RWPE2 (cell line): ENCODE measurements at regions not wholly inside any gene's neighbourhood (a gene's known extent, or its start where the extent isn't known, plus 50 kb on each side); places are given as distances from the start of the nearest gene placed in this dataset.

ENCODE experiments used
- ATAC-seq: fragments of 200-7000 bp; cut with Tn5 transposase; 3 replicates; pipeline ENCODE4 v1.9.1; 2021; ENCODE audit warnings: low read depth
- DNase-seq: peaks from one replicate; pipeline ENCODE4 v3.0.0-alpha.2; 2020; ENCODE audit warnings: low spot score
- H3K27ac ChIP-seq: fragments of 450-650 bp; 2 replicates; pipeline ENCODE4 v1.5.1; 2017; ENCODE audit warnings: mild to moderate bottlenecking; ENCODE audit not compliant: poor library complexity, severe bottlenecking
- H3K27me3 ChIP-seq: fragments of 250-450 bp; sonication (Bioruptor Pico); 2 replicates; pipeline ENCODE4 v1.5.1; 2021; ENCODE audit warnings: mild to moderate bottlenecking, moderate library complexity; ENCODE audit not compliant: insufficient read depth, poor library complexity, severe bottlenecking
- H3K36me3 ChIP-seq: fragments of 250-450 bp; sonication (Bioruptor Pico); 2 replicates; pipeline ENCODE4 v1.5.1; 2020; ENCODE audit warnings: low read depth, mild to moderate bottlenecking, moderate library complexity
- H3K4me1 ChIP-seq: fragments of 250-450 bp; sonication (Bioruptor Pico); 2 replicates; pipeline ENCODE4 v1.5.1; 2021; ENCODE audit warnings: mild to moderate bottlenecking, moderate library complexity; ENCODE audit not compliant: insufficient read depth, poor library complexity, severe bottlenecking
- H3K4me3 ChIP-seq: fragments of 250-450 bp; sonication (Bioruptor Pico); 2 replicates; pipeline ENCODE4 v1.5.1; 2021; ENCODE audit warnings: mild to moderate bottlenecking, moderate library complexity; ENCODE audit not compliant: severe bottlenecking
- H3K9me3 ChIP-seq: fragments of 250-450 bp; sonication (Bioruptor Pico); 2 replicates; pipeline ENCODE4 v1.5.1; 2021; ENCODE audit warnings: mild to moderate bottlenecking, moderate library complexity; ENCODE audit not compliant: severe bottlenecking
- TF ChIP-seq, protein P1 (sequence below): fragments of 450-650 bp; IDR thresholded peaks from one replicate; pipeline ENCODE4 v1.5.1; 2017; ENCODE audit warnings: mild to moderate bottlenecking, moderate library complexity; ENCODE audit not compliant: poor library complexity, severe bottlenecking

DNA sequence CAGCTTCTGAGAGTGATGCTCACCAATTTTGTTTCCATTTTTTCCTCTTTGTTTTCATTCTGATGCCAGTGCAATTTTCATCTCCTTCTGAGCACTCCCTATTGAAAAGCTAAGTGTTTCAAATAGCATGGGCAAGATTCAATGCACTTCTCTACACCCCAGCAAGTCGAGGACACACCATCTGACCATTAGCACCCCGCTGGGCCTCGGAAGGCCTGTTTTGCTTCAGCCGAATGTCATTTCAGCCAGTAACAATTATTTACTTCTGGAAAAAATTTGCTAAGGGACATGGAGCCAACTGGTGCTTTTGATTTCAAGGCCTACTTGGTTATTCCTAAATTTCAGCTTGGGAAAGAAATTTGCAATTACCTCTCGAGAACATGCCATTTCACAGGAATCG, 392.4 kb downstream of the RNF144A start:
- ATAC-seq (no peak), DNase-seq (no peak)
- no peaks in the 10 kb centered on the region for H3K4me1 ChIP-seq
- H3K4me3 ChIP-seq, result no peak overlapping the region
- TF ChIP-seq, protein P1, sequence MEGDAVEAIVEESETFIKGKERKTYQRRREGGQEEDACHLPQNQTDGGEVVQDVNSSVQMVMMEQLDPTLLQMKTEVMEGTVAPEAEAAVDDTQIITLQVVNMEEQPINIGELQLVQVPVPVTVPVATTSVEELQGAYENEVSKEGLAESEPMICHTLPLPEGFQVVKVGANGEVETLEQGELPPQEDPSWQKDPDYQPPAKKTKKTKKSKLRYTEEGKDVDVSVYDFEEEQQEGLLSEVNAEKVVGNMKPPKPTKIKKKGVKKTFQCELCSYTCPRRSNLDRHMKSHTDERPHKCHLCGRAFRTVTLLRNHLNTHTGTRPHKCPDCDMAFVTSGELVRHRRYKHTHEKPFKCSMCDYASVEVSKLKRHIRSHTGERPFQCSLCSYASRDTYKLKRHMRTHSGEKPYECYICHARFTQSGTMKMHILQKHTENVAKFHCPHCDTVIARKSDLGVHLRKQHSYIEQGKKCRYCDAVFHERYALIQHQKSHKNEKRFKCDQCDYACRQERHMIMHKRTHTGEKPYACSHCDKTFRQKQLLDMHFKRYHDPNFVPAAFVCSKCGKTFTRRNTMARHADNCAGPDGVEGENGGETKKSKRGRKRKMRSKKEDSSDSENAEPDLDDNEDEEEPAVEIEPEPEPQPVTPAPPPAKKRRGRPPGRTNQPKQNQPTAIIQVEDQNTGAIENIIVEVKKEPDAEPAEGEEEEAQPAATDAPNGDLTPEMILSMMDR, result no peak
- H3K9me3 ChIP-seq, result no peaks in the 10 kb centered on the region
- no peak overlapping the region for H3K27ac ChIP-seq
- no peaks in the 10 kb centered on the region for H3K27me3 ChIP-seq
- H3K36me3 ChIP-seq, result no peaks in the 10 kb centered on the region

DNA sequence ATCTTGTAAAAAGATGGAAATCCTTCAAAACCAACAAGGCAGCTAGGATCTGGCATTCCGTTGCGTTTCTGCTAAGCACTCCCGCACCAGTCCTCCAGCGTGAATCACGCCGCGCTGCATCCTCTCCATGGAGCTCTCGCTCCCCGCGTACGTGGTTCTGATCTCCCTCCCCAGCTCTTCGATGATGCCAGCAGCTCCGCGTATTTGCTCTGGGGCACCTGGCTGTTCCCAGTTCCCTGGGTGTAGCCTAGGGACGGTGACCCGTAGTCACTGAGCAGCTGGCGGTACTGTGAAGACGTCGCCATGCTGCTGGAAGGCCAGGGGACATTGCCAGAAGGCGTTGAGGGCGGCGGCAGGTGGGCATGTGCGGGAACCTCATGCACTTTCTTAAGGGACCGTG, 407.5 kb downstream of the RNF144A start:
- H3K27ac ChIP-seq, result no peak overlapping the region
- H3K27me3 ChIP-seq, result no peaks in the 10 kb centered on the region
- no peaks in the 10 kb centered on the region for H3K36me3 ChIP-seq
- no peaks in the 10 kb centered on the region for H3K4me1 ChIP-seq
- H3K4me3 ChIP-seq, result no peak overlapping the region
- H3K9me3 ChIP-seq, result no peaks in the 10 kb centered on the region
- TF ChIP-seq, protein P1, result no peak
- no peak for DNase-seq
- ATAC-seq, result no peak

DNA sequence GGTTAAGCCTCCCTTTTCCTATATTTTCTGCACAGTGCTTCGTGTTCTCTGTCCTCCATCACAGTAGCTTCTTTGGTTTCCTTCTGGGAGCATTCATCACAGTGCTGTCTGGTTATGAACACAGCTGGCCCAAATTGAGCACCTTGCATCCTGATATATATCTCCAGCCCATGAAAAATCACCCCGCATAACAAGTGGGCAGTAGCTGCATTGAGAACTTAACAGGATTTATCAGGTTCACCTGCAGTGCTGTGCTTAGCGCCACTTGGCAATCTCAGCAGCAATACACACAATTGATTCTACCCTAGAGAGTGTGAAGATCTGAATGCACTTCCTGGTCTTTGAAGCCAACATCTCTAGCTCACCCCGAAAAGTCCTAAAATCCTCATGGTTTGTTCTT, 408.0 kb downstream of the RNF144A start:
- Histone ChIP-seq H3K4me3 (no peak overlapping the region), H3K36me3 (no peaks in the 10 kb centered on the region), H3K27me3 (no peaks in the 10 kb centered on the region), H3K27ac (no peak overlapping the region), H3K4me1 (no peaks in the 10 kb centered on the region), H3K9me3 (no peaks in the 10 kb centered on the region)
- TF ChIP-seq, protein P1, result no peak
- no peak for DNase-seq
- no peak for ATAC-seq

DNA sequence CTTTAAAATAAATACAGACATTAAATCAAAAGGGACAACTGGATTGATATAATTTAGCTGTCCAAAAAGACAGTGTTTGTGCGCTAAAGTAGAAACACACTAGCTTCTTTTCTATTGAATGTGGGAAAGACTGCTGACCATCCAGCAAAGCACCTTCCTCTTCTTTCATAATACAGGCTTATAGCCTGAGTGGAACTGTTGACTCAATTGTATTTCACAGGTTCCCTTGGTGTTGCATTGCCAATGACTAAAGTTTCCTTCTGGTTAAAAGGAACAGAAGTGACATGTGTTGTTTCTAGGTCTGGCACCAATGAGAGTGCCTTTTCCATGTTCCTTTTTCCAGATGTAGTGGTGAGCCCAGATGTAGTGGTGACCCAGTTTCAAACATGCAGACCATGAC, 412.3 kb downstream of the RNF144A start:
- H3K4me3 ChIP-seq, result no peak overlapping the region

DNA sequence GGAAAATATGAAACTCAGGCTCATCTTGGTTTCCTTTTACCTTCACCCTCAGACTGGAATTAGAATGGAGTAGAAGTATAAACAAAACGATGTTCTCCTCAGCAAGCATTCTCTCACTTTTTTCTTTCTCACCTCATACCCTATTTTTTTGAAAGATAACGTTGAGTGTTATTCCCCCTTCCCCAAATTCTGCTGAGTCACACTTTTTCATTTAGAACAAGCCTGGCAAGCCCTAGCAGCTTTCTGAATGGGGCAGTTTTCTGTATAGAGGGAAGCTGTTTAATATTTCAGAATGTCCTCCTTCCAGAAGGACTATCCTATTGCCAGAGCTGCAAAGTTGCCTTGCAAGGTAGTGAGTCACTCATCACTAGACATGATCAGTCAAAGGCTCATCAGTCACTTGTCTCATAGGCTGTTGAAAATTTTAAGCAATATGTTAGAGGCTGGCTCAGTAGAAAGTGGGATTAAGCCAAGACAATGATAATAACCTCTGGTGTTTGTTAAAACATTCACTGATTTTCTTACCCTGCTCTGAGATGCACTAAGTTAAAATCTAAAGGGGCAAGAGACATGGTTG, 416.1 kb downstream of the RNF144A start:
- H3K27ac ChIP-seq, result no peak overlapping the region
- H3K36me3 ChIP-seq, result no peaks in the 10 kb centered on the region
- ATAC-seq (0 out of 3 replicates have a peak, but pooled peaks have one; percentile 38), DNase-seq (no peak)
- H3K4me1 ChIP-seq, result no peaks in the 10 kb centered on the region
- no peaks in the 10 kb centered on the region for H3K9me3 ChIP-seq
- H3K4me3 ChIP-seq, result no peak overlapping the region
- H3K27me3 ChIP-seq, result no peaks in the 10 kb centered on the region
- TF ChIP-seq, protein P1, result no peak

More for the DNA sequence above, 412.3 kb downstream of the RNF144A start:
- Histone ChIP-seq H3K27ac (no peak overlapping the region), H3K4me1 (no peaks in the 10 kb centered on the region), H3K36me3 (no peaks in the 10 kb centered on the region), H3K27me3 (no peaks in the 10 kb centered on the region), H3K9me3 (no peaks in the 10 kb centered on the region)
- no peak for ATAC-seq
- TF ChIP-seq, protein P1, result no peak
- no peak for DNase-seq
